ENCODE measurements at regions not wholly inside any gene's neighbourhood (a gene's known extent, or its start where the extent isn't known, plus 50 kb on each side); places are given as distances from the start of the nearest gene placed in this dataset.

GRCh38 chr2:145689277-145689676 lies 1169.4 kb upstream of the ZEB2 start:
- Mint-ChIP-seq H3K27me3 (no peaks in the 10 kb centered on the region), H3K9me3 (peaks cover 3% of the 10 kb centered on the region), H3K4me3 (no peak overlapping the region), H3K4me1 (ENCODE audit: low read depth) (no peaks in the 10 kb centered on the region), H3K27ac (no peak overlapping the region), H3K36me3 (ENCODE audit: low read depth) (no peaks in the 10 kb centered on the region)
- Histone ChIP-seq H3K9me3 (ENCODE audit: control insufficient read depth in 1 of 2, insufficient read depth in 1 of 2, low read length in 2 of 2) (no peaks in the 10 kb centered on the region), H3K4me1 (ENCODE audit: insufficient read depth, low read length) (no peaks in the 10 kb centered on the region), H3K27me3 (ENCODE audit: control insufficient read depth in 1 of 2, insufficient read depth in 2 of 2, low read length in 2 of 2) (no peaks in the 10 kb centered on the region), H3K36me3 (ENCODE audit: insufficient read depth, low read length) (no peaks in the 10 kb centered on the region), H3K4me3 (ENCODE audit: low read length) (no peak overlapping the region), H3K27ac (ENCODE audit: low read depth in 1 of 2, low read length in 2 of 2) (no peak overlapping the region)
- intact Hi-C loops (cut with DNase I, micrococcal nuclease), result no loop called here
- ChIA-PET CTCF (no interaction called here), POLR2A (no interaction called here)
- ATAC-seq (ENCODE audit: poor library complexity), result no peak
- TF ChIP-seq CTCF (IDR thresholded peaks at IDR 0.05), result no peak
- DNase-seq, result no peak

GRCh38 chr2:145688156-145688555 lies 1168.2 kb upstream of the ZEB2 start:
- Histone ChIP-seq H3K9me3 (ENCODE audit: control insufficient read depth in 1 of 2, insufficient read depth in 1 of 2, low read length in 2 of 2) (no peaks in the 10 kb centered on the region), H3K27me3 (ENCODE audit: control insufficient read depth in 1 of 2, insufficient read depth in 2 of 2, low read length in 2 of 2) (no peaks in the 10 kb centered on the region), H3K27ac (ENCODE audit: low read depth in 1 of 2, low read length in 2 of 2) (no peak overlapping the region), H3K36me3 (ENCODE audit: insufficient read depth, low read length) (no peaks in the 10 kb centered on the region), H3K4me1 (ENCODE audit: insufficient read depth, low read length) (no peaks in the 10 kb centered on the region), H3K4me3 (ENCODE audit: low read length) (no peak overlapping the region)
- no peaks in the 10 kb centered on the region for H3K4me1 Mint-ChIP-seq (ENCODE audit: low read depth)
- no peak overlapping the region for H3K27ac Mint-ChIP-seq
- intact Hi-C loops (cut with DNase I, micrococcal nuclease), result no loop called here
- H3K36me3 Mint-ChIP-seq (ENCODE audit: low read depth), result no peaks in the 10 kb centered on the region
- no peak for TF ChIP-seq CTCF (IDR thresholded peaks at IDR 0.05)
- peaks cover 3% of the 10 kb centered on the region for H3K9me3 Mint-ChIP-seq
- ChIA-PET CTCF (no interaction called here), POLR2A (no interaction called here)
- no peaks in the 10 kb centered on the region for H3K27me3 Mint-ChIP-seq
- no peak overlapping the region for H3K4me3 Mint-ChIP-seq
- ATAC-seq (ENCODE audit: poor library complexity) (no peak), DNase-seq (no peak)

- ChIA-PET CTCF (no interaction called here), POLR2A (no interaction called here)
- H3K27ac ChIP-seq (ENCODE audit: low read depth in 1 of 2, low read length in 2 of 2), result no peak overlapping the region
- H3K4me3 Mint-ChIP-seq, result no peak overlapping the region
- H3K36me3 Mint-ChIP-seq (ENCODE audit: low read depth), result no peaks in the 10 kb centered on the region
- no peaks in the 10 kb centered on the region for H3K4me1 ChIP-seq (ENCODE audit: insufficient read depth, low read length)
- H3K9me3 ChIP-seq (ENCODE audit: control insufficient read depth in 1 of 2, insufficient read depth in 1 of 2, low read length in 2 of 2), result no peaks in the 10 kb centered on the region
- no peak overlapping the region for H3K27ac Mint-ChIP-seq
- intact Hi-C loops (cut with DNase I, micrococcal nuclease), result no loop called here
- DNase-seq, result no peak
- no peak for ATAC-seq (ENCODE audit: poor library complexity)
- H3K27me3 ChIP-seq (ENCODE audit: control insufficient read depth in 1 of 2, insufficient read depth in 2 of 2, low read length in 2 of 2), result no peaks in the 10 kb centered on the region
- peaks cover 3% of the 10 kb centered on the region for H3K9me3 Mint-ChIP-seq
- TF ChIP-seq CTCF (IDR thresholded peaks at IDR 0.05), result no peak
- H3K4me3 ChIP-seq (ENCODE audit: low read length), result no peak overlapping the region
- no peaks in the 10 kb centered on the region for H3K36me3 ChIP-seq (ENCODE audit: insufficient read depth, low read length)
- no peaks in the 10 kb centered on the region for H3K27me3 Mint-ChIP-seq
- no peaks in the 10 kb centered on the region for H3K4me1 Mint-ChIP-seq (ENCODE audit: low read depth)
Observed at GRCh38 chr2:145687442-145688134, 1167.7 kb upstream of the ZEB2 start.
